ENCODE measurements at regions not wholly inside any gene's neighbourhood (a gene's known extent, or its start where the extent isn't known, plus 50 kb on each side); places are given as distances from the start of the nearest gene placed in this dataset.

DNA sequence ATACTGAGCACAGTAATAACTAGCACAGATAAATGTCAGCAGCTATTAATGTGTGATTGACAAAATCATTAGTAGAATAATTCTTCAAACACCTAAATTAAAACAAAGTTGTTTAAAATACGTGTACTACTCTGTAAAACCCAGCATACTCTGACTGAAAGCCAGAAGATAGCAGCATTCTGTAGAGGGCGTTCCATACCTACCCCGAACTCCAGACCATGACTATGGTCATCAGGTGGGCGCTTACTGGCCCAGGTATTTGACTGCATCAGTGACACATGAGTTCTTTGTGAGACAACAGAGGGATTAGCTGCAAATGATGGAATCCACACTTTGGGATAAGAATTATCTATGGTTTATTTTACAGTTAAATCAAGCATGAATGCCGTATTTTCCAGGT, 139.7 kb upstream of the POGK start:
- TF ChIP-seq, protein P1, sequence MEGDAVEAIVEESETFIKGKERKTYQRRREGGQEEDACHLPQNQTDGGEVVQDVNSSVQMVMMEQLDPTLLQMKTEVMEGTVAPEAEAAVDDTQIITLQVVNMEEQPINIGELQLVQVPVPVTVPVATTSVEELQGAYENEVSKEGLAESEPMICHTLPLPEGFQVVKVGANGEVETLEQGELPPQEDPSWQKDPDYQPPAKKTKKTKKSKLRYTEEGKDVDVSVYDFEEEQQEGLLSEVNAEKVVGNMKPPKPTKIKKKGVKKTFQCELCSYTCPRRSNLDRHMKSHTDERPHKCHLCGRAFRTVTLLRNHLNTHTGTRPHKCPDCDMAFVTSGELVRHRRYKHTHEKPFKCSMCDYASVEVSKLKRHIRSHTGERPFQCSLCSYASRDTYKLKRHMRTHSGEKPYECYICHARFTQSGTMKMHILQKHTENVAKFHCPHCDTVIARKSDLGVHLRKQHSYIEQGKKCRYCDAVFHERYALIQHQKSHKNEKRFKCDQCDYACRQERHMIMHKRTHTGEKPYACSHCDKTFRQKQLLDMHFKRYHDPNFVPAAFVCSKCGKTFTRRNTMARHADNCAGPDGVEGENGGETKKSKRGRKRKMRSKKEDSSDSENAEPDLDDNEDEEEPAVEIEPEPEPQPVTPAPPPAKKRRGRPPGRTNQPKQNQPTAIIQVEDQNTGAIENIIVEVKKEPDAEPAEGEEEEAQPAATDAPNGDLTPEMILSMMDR (IDR thresholded peaks at IDR 0.05): no peak
- TF ChIP-seq POLR2A (IDR thresholded peaks at IDR 0.05): no peak
